ENCODE measurements at regions not wholly inside any gene's neighbourhood (a gene's known extent, or its start where the extent isn't known, plus 50 kb on each side); places are given as distances from the start of the nearest gene placed in this dataset.

- Histone ChIP-seq H3K27me3 (ENCODE audit: control insufficient read depth, insufficient read depth, low read length) (no peaks in the 10 kb centered on the region), H3K36me3 (ENCODE audit: control insufficient read depth, insufficient read depth, low read length) (peaks cover 4% of the 10 kb centered on the region; the same call in 1 of the 2 replicates), H3K4me3 (ENCODE audit: low read depth, low read length) (no peak overlapping the region)
- ChIA-PET CTCF (interaction anchor here (1.2 to 2.8 kb wide), 3 partner anchors 21 to 133 kb away, joined by 3 to 20 read pairs (median 7); no protein-coding TSS in a partner anchor), POLR2A (no interaction called here)
- no peak for DNase-seq (ENCODE audit: low read depth)
- TF ChIP-seq, protein P1, sequence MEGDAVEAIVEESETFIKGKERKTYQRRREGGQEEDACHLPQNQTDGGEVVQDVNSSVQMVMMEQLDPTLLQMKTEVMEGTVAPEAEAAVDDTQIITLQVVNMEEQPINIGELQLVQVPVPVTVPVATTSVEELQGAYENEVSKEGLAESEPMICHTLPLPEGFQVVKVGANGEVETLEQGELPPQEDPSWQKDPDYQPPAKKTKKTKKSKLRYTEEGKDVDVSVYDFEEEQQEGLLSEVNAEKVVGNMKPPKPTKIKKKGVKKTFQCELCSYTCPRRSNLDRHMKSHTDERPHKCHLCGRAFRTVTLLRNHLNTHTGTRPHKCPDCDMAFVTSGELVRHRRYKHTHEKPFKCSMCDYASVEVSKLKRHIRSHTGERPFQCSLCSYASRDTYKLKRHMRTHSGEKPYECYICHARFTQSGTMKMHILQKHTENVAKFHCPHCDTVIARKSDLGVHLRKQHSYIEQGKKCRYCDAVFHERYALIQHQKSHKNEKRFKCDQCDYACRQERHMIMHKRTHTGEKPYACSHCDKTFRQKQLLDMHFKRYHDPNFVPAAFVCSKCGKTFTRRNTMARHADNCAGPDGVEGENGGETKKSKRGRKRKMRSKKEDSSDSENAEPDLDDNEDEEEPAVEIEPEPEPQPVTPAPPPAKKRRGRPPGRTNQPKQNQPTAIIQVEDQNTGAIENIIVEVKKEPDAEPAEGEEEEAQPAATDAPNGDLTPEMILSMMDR (IDR thresholded peaks at IDR 0.05; ENCODE audit: insufficient read depth, low read depth, low read length) = no peak
These were observed 269.6 kb upstream of the KLF14 start for GRCh38 chr7:131003634-131004033.

DNA sequence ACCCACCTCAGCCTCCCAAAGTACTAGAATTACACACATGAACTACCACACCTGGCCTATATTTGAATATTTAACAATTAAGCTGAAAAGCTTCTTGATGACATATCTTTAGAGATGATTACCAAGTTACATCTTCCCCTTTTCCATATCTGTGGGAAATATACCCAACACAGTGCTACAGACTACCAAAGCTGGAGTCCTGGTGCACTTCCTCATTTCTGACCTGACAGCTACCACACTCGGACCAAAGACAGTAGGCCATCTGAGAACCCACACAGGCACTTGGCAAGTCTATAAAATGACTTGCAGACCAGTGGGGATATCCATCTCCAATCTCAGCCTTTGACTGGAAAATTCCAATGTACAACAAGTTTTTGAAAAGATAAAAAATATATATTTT is 270.4 kb upstream of the KLF14 start:
- DNase-seq (ENCODE audit: low read depth) = no peak
- H3K36me3 ChIP-seq (ENCODE audit: control insufficient read depth, insufficient read depth, low read length) = peaks cover 4% of the 10 kb centered on the region; the same call in 1 of the 2 replicates
- POLR2A ChIA-PET = no interaction called here
- TF ChIP-seq, protein P1 (IDR thresholded peaks at IDR 0.05; ENCODE audit: insufficient read depth, low read depth, low read length) = no peak
- no peaks in the 10 kb centered on the region for H3K27me3 ChIP-seq (ENCODE audit: control insufficient read depth, insufficient read depth, low read length)
- CTCF ChIA-PET = interaction anchor here (2.3 to 2.8 kb wide), 2 partner anchors 21 to 108 kb away, joined by 7 to 20 read pairs; no protein-coding TSS in a partner anchor
- H3K4me3 ChIP-seq (ENCODE audit: low read depth, low read length) = no peak overlapping the region

DNA sequence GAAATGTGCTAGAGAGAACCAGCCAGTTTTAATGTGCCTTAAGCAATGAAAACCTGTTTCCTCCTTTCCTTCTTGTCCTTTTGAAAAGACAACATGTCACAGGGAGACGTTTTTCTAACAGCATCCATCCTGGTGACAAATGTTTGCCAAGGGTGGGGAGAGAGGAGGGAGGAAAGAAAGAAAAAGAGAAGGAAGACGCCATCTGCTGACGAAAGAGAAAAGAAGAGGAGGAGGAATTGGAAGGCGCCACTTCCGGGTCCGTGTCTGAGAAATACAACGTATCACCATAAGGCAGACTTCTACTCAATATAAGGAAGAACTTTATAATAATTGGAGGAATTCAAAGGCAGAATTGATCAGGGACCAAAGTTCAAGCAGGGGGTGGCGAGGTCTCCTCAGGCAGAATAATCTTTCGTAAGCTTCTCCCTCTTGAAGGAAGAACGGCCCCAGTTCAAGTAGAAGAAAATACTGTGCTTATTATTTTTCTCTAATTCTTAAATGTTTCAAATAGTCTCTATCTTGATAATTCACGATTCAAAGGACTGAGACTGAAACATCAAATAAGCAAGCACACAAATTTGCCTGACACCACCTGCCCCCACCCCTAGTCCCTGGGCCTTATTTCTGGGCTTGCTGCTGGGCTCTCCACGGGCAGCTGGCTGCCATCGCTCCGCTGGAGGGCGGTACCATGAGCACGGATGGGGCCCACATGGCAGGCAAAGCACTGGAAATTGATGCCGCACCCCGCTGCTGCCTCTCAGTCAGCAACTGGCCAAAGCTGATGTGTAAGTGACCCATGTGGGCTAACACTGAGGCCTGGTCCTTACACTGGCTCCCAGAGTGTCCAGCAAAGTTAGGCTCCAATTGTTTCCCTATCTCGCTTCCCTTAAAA is 273.7 kb upstream of the KLF14 start:
- ChIA-PET POLR2A (no interaction called here), CTCF (interaction anchor here (0.7 to 3.5 kb wide), 18 partner anchors 11 to 415 kb away, joined by 3 to 33 read pairs (median 4); no protein-coding TSS in a partner anchor)
- TF ChIP-seq, protein P1 (IDR thresholded peaks at IDR 0.05; ENCODE audit: insufficient read depth, low read depth, low read length) = peak; percentile 57
- no peak overlapping the region for H3K4me3 ChIP-seq (ENCODE audit: low read depth, low read length)
- 0 out of 2 replicates have a peak, but pooled peaks cover 2% of the 10 kb centered on the region for H3K36me3 ChIP-seq (ENCODE audit: control insufficient read depth, insufficient read depth, low read length)
- DNase-seq (ENCODE audit: low read depth) = no peak
- no peaks in the 10 kb centered on the region for H3K27me3 ChIP-seq (ENCODE audit: control insufficient read depth, insufficient read depth, low read length)

- ChIA-PET POLR2A (no interaction called here), CTCF (interaction anchor here (1.2 to 3.5 kb wide), 4 partner anchors 27 to 112 kb away, joined by 4 to 33 read pairs (median 12); no protein-coding TSS in a partner anchor)
- Histone ChIP-seq H3K27me3 (ENCODE audit: control insufficient read depth, insufficient read depth, low read length) (no peaks in the 10 kb centered on the region), H3K4me3 (ENCODE audit: low read depth, low read length) (no peak overlapping the region), H3K36me3 (ENCODE audit: control insufficient read depth, insufficient read depth, low read length) (0 out of 2 replicates have a peak, but pooled peaks cover 2% of the 10 kb centered on the region)
- DNase-seq (ENCODE audit: low read depth) = no peak
- TF ChIP-seq, protein P1 (IDR thresholded peaks at IDR 0.05; ENCODE audit: insufficient read depth, low read depth, low read length) = no peak
These were observed 275.1 kb upstream of the KLF14 start for GRCh38 chr7:131008840-131009711.

Measured in BJ (cell line).